Liver (tissue), 8 donors: ENCODE measurements at regions not wholly inside any gene's neighbourhood (a gene's known extent, or its start where the extent isn't known, plus 50 kb on each side); places are given as distances from the start of the nearest gene placed in this dataset.

Experiments
- DNase-seq: peaks from one replicate; pipeline ENCODE4 v3.0.0-alpha.2; 2017; ENCODE audit warnings: low spot score
- H3K27ac ChIP-seq, 2 donors: one replicate each; pipeline ENCODE4 v1.7.0; 2013; ENCODE audit warnings: inconsistent platforms in 2 of 2, low read length in 2 of 2, control low read depth in 1 of 2, low read depth in 1 of 2, mild to moderate bottlenecking in 1 of 2
- H3K27me3 ChIP-seq, 4 donors: one replicate each; pipeline versions ENCODE4 v1.6.1 to v1.7.0; 2013; ENCODE audit warnings: low read length in 3 of 4, inconsistent platforms in 1 of 4, mild to moderate bottlenecking in 1 of 4, moderate library complexity in 1 of 4; ENCODE audit not compliant: control insufficient read depth in 4 of 4, insufficient read depth in 4 of 4
- H3K36me3 ChIP-seq, 4 donors: one replicate each; pipeline versions ENCODE4 v1.6.1 to v1.7.0; 2013; ENCODE audit warnings: low read length in 3 of 4, mild to moderate bottlenecking in 3 of 4, low read depth in 1 of 4, moderate library complexity in 1 of 4; ENCODE audit not compliant: control insufficient read depth in 4 of 4, insufficient read depth in 3 of 4
- H3K4me1 ChIP-seq, 4 donors: one replicate each; pipeline versions ENCODE4 v1.6.1 to v1.7.0; 2013; ENCODE audit warnings: low read length in 3 of 4, mild to moderate bottlenecking in 3 of 4, moderate library complexity in 1 of 4; ENCODE audit not compliant: control insufficient read depth in 4 of 4, insufficient read depth in 4 of 4
- H3K4me3 ChIP-seq, 3 donors: one replicate each; pipeline versions ENCODE4 v1.6.1 to v1.7.0; 2013; ENCODE audit warnings: low read length in 3 of 3, control low read depth in 1 of 3, low read depth in 1 of 3, mild to moderate bottlenecking in 1 of 3
- H3K9ac ChIP-seq, 2 donors: one replicate each; pipeline ENCODE4 v1.7.0; 2013; ENCODE audit warnings: low read length in 2 of 2, mild to moderate bottlenecking in 2 of 2, moderate library complexity in 2 of 2, control low read depth in 1 of 2, low read depth in 1 of 2
- H3K9me3 ChIP-seq, 4 donors: one replicate each; pipeline versions ENCODE4 v1.6.1 to v1.7.0; 2013; ENCODE audit warnings: low read length in 3 of 4; ENCODE audit not compliant: control insufficient read depth in 4 of 4
- ATF3 ChIP-seq: IDR thresholded peaks from 2 replicates; pipeline ENCODE4 v1.6.1; 2016; ENCODE audit warnings: antibody characterized with exemption
- CTCF ChIP-seq: fragments of 150-350 bp; IDR thresholded peaks from 2 replicates; pipeline ENCODE4 v1.5.1; 2017; ENCODE audit warnings: improper control_type of control experiment, low read depth, low read length; ENCODE audit not compliant: missing input control
- EGR1 ChIP-seq, 2 donors: IDR thresholded peaks; 2 replicates each; pipeline ENCODE4 v1.6.1; 2016 to 2018; ENCODE audit warnings: antibody characterized with exemption in 2 of 2, low read depth in 2 of 2
- FOXA1 ChIP-seq: IDR thresholded peaks from 2 replicates; pipeline ENCODE4 v1.6.1; 2016; ENCODE audit warnings: antibody characterized with exemption
- FOXA2 ChIP-seq: IDR thresholded peaks from 2 replicates; pipeline ENCODE4 v1.6.1; 2016; ENCODE audit warnings: antibody characterized with exemption
- GABPA ChIP-seq, 2 donors: IDR thresholded peaks in 1 of 2; conservative IDR thresholded peaks in 1 of 2; 2 replicates each; pipeline ENCODE4 v1.6.1; 2016; ENCODE audit warnings: antibody characterized with exemption in 2 of 2, mild to moderate bottlenecking in 1 of 2, moderate library complexity in 1 of 2
- HNF4A ChIP-seq, 2 donors: conservative IDR thresholded peaks; 2 replicates each; pipeline ENCODE4 v1.6.1; 2016; ENCODE audit warnings: antibody characterized with exemption in 2 of 2, mild to moderate bottlenecking in 2 of 2
- HNF4G ChIP-seq: IDR thresholded peaks from 2 replicates; pipeline ENCODE4 v1.6.1; 2016; ENCODE audit warnings: antibody characterized with exemption
- JUND ChIP-seq, 2 donors: IDR thresholded peaks; 2 replicates each; pipeline ENCODE4 v1.6.1; 2016; ENCODE audit warnings: antibody characterized with exemption in 2 of 2
- NR2F2 ChIP-seq: IDR thresholded peaks from 2 replicates; pipeline ENCODE4 v1.6.1; 2016; ENCODE audit warnings: antibody characterized with exemption
- RAD21 ChIP-seq, 2 donors: IDR thresholded peaks; 2 replicates each; pipeline ENCODE4 v1.6.1; 2016; ENCODE audit warnings: antibody characterized with exemption in 2 of 2, mild to moderate bottlenecking in 2 of 2
- RXRA ChIP-seq, 2 donors: IDR thresholded peaks; 2 replicates each; pipeline ENCODE4 v1.6.1; 2017 to 2018; ENCODE audit warnings: antibody characterized with exemption in 2 of 2, mild to moderate bottlenecking in 1 of 2
- SP1 ChIP-seq: IDR thresholded peaks from 2 replicates; pipeline ENCODE4 v1.6.1; 2018; ENCODE audit warnings: antibody characterized with exemption, mild to moderate bottlenecking
- TAF1 ChIP-seq: conservative IDR thresholded peaks from 2 replicates; pipeline ENCODE4 v1.6.1; 2016; ENCODE audit warnings: antibody characterized with exemption, mild to moderate bottlenecking
- YY1 ChIP-seq: IDR thresholded peaks from 2 replicates; pipeline ENCODE4 v1.6.1; 2016; ENCODE audit warnings: antibody characterized with exemption, mild to moderate bottlenecking
- WGBS: extraction: QIAGEN DNeasy Blood & Tissue Kit; methylation state at CpG from one replicate; pipeline ENCODE4 v1.1.7; 2013; 5-methylcytosine and 5-hydroxymethylcytosine counted together
- TF ChIP-seq, protein P1 (sequence below): IDR thresholded peaks from 2 replicates; pipeline ENCODE4 v1.6.1; 2016; ENCODE audit warnings: antibody characterized with exemption
- TF ChIP-seq, protein P2 (sequence below): IDR thresholded peaks from 2 replicates; pipeline ENCODE4 v1.6.1; 2016; ENCODE audit warnings: antibody characterized with exemption, mild to moderate bottlenecking
- TF ChIP-seq, protein P3 (sequence below): IDR thresholded peaks from 2 replicates; pipeline ENCODE4 v1.6.1; 2016; ENCODE audit warnings: antibody characterized with exemption
- donor health status: healthy.
- donor health status: healthy.
- donor health status: healthy.
- donor health status: healthy.
- donor health status: healthy.

- Histone ChIP-seq H3K36me3 (no peaks in the 10 kb centered on the region), H3K9ac (no peak overlapping the region), H3K4me1 (no peaks in the 10 kb centered on the region), H3K27ac (no peak overlapping the region), H3K27me3 (no peaks in the 10 kb centered on the region), H3K4me3 (no peak overlapping the region), H3K9me3 (no peaks in the 10 kb centered on the region)
- DNase-seq, result no peak
- 87% methylated on average over 12 of the region's 12 CpGs for WGBS
- TF ChIP-seq FOXA1 (no peak), NR2F2 (no peak), HNF4A (conservative IDR thresholded peaks at IDR 0.05) (no peak), SP1 (no peak), ATF3 (no peak), TAF1 (no peak), JUND (IDR thresholded peaks at IDR 0.05) (no peak), GABPA (IDR thresholded peaks at IDR 0.05 in 1 of 2, conservative IDR thresholded peaks at IDR 0.05 in 1 of 2) (no peak), FOXA2 (no peak), RAD21 (IDR thresholded peaks at IDR 0.05) (no peak), HNF4G (no peak), EGR1 (IDR thresholded peaks at IDR 0.05; ENCODE audit: low read depth in 2 of 2) (no peak), YY1 (no peak)
- TF ChIP-seq, protein P1, sequence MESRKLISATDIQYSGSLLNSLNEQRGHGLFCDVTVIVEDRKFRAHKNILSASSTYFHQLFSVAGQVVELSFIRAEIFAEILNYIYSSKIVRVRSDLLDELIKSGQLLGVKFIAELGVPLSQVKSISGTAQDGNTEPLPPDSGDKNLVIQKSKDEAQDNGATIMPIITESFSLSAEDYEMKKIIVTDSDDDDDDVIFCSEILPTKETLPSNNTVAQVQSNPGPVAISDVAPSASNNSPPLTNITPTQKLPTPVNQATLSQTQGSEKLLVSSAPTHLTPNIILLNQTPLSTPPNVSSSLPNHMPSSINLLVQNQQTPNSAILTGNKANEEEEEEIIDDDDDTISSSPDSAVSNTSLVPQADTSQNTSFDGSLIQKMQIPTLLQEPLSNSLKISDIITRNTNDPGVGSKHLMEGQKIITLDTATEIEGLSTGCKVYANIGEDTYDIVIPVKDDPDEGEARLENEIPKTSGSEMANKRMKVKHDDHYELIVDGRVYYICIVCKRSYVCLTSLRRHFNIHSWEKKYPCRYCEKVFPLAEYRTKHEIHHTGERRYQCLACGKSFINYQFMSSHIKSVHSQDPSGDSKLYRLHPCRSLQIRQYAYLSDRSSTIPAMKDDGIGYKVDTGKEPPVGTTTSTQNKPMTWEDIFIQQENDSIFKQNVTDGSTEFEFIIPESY, result no peak
- TF ChIP-seq, protein P2, sequence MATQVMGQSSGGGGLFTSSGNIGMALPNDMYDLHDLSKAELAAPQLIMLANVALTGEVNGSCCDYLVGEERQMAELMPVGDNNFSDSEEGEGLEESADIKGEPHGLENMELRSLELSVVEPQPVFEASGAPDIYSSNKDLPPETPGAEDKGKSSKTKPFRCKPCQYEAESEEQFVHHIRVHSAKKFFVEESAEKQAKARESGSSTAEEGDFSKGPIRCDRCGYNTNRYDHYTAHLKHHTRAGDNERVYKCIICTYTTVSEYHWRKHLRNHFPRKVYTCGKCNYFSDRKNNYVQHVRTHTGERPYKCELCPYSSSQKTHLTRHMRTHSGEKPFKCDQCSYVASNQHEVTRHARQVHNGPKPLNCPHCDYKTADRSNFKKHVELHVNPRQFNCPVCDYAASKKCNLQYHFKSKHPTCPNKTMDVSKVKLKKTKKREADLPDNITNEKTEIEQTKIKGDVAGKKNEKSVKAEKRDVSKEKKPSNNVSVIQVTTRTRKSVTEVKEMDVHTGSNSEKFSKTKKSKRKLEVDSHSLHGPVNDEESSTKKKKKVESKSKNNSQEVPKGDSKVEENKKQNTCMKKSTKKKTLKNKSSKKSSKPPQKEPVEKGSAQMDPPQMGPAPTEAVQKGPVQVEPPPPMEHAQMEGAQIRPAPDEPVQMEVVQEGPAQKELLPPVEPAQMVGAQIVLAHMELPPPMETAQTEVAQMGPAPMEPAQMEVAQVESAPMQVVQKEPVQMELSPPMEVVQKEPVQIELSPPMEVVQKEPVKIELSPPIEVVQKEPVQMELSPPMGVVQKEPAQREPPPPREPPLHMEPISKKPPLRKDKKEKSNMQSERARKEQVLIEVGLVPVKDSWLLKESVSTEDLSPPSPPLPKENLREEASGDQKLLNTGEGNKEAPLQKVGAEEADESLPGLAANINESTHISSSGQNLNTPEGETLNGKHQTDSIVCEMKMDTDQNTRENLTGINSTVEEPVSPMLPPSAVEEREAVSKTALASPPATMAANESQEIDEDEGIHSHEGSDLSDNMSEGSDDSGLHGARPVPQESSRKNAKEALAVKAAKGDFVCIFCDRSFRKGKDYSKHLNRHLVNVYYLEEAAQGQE, result no peak
- TF ChIP-seq, protein P3, sequence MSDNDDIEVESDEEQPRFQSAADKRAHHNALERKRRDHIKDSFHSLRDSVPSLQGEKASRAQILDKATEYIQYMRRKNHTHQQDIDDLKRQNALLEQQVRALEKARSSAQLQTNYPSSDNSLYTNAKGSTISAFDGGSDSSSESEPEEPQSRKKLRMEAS, result no peak
These were observed 176.8 kb upstream of the VRK2 start for GRCh38 chr2:57869758-57870344.

- H3K9me3 ChIP-seq, result no peaks in the 10 kb centered on the region
- no peaks in the 10 kb centered on the region for H3K4me1 ChIP-seq
- no peak overlapping the region for H3K4me3 ChIP-seq
- H3K27ac ChIP-seq, result no peak overlapping the region
- H3K27me3 ChIP-seq, result no peaks in the 10 kb centered on the region
- H3K9ac ChIP-seq, result no peak overlapping the region
- no peak for DNase-seq
- no peaks in the 10 kb centered on the region for H3K36me3 ChIP-seq
- TF ChIP-seq, protein P3, result no peak
- TF ChIP-seq YY1 (no peak), RAD21 (IDR thresholded peaks at IDR 0.05) (no peak), RXRA (IDR thresholded peaks at IDR 0.05) (no peak), CTCF (no peak), NR2F2 (no peak), FOXA1 (no peak), ATF3 (no peak)
- TF ChIP-seq, protein P2, result no peak
- TF ChIP-seq, protein P1, result no peak
These were observed 170.3 kb upstream of the VRK2 start for GRCh38 chr2:57876313-57876712.
